Trophoblast cell (in vitro differentiated cells and primary cell): ENCODE measurements at regions not wholly inside any gene's neighbourhood (a gene's known extent, or its start where the extent isn't known, plus 50 kb on each side); places are given as distances from the start of the nearest gene placed in this dataset.

Experiments
- DNase-seq, 2 donors: peaks; one replicate each; pipeline ENCODE4 v3.0.0-alpha.2; 2016
- H2AFZ ChIP-seq: 2 replicates; pipeline ENCODE4 v1.6.1; 2013; ENCODE audit warnings: low read length, moderate library complexity, mild to moderate bottlenecking; ENCODE audit not compliant: insufficient read depth, poor library complexity
- H2AK5ac ChIP-seq: 2 replicates; pipeline ENCODE4 v1.6.1; 2013; ENCODE audit warnings: mild to moderate bottlenecking, low read length
- H2BK120ac ChIP-seq: 2 replicates; pipeline ENCODE4 v1.6.1; 2013; ENCODE audit warnings: low read length, mild to moderate bottlenecking, moderate library complexity; ENCODE audit not compliant: insufficient read depth, poor library complexity
- H2BK12ac ChIP-seq: 2 replicates; pipeline ENCODE4 v1.6.1; 2013; ENCODE audit warnings: mild to moderate bottlenecking, low read length, moderate library complexity
- H2BK5ac ChIP-seq: 2 replicates; pipeline ENCODE4 v1.6.1; 2013; ENCODE audit warnings: low read length, low read depth, moderate library complexity, mild to moderate bottlenecking; ENCODE audit not compliant: poor library complexity
- H3K14ac ChIP-seq: 2 replicates; pipeline ENCODE4 v1.6.1; 2013; ENCODE audit warnings: mild to moderate bottlenecking, low read length
- H3K18ac ChIP-seq: 2 replicates; pipeline ENCODE4 v1.6.1; 2013; ENCODE audit warnings: mild to moderate bottlenecking, low read length
- H3K23ac ChIP-seq: 2 replicates; pipeline ENCODE4 v1.6.1; 2013; ENCODE audit warnings: low read length
- H3K27ac ChIP-seq: 2 replicates; pipeline ENCODE4 v1.5.1; 2013; ENCODE audit warnings: low read depth, mild to moderate bottlenecking, inconsistent platforms, low read length, moderate library complexity
- H3K27me3 ChIP-seq: 2 replicates; pipeline ENCODE4 v1.6.1; 2013; ENCODE audit warnings: inconsistent platforms, mild to moderate bottlenecking, low read length, moderate library complexity; ENCODE audit not compliant: insufficient read depth
- H3K36me3 ChIP-seq, 2 experiments: 1 replicate in 1 of 2; 2 replicates in 1 of 2; pipeline ENCODE4 v1.6.1; 2013; ENCODE audit warnings: low read length in 2 of 2, mild to moderate bottlenecking in 2 of 2, moderate library complexity in 1 of 2; ENCODE audit not compliant: insufficient read depth in 2 of 2, control insufficient read depth in 1 of 2
- H3K4ac ChIP-seq: 2 replicates; pipeline ENCODE4 v1.6.1; 2013; ENCODE audit warnings: low read depth, mild to moderate bottlenecking, low read length, moderate library complexity
- H3K4me1 ChIP-seq, 2 experiments: 1 replicate in 1 of 2; 2 replicates in 1 of 2; pipeline ENCODE4 v1.6.1; 2013; ENCODE audit warnings: low read length in 2 of 2, mild to moderate bottlenecking in 2 of 2, moderate library complexity in 1 of 2; ENCODE audit not compliant: insufficient read depth in 2 of 2, control insufficient read depth in 1 of 2
- H3K4me2 ChIP-seq: 2 replicates; pipeline ENCODE4 v1.6.1; 2013; ENCODE audit warnings: inconsistent platforms, mild to moderate bottlenecking, low read length, moderate library complexity
- H3K4me3 ChIP-seq: 2 replicates; pipeline ENCODE4 v1.5.1; 2013; ENCODE audit warnings: mild to moderate bottlenecking, low read depth, low read length, inconsistent platforms
- H3K79me1 ChIP-seq: one replicate; pipeline ENCODE4 v1.6.1; 2013; ENCODE audit warnings: low read length
- H3K79me2 ChIP-seq: 2 replicates; pipeline ENCODE4 v1.6.1; 2013; ENCODE audit warnings: low read length, mild to moderate bottlenecking; ENCODE audit not compliant: control insufficient read depth, insufficient read depth, poor library complexity
- H3K9ac ChIP-seq: 2 replicates; pipeline ENCODE4 v1.6.1; 2013; ENCODE audit warnings: mild to moderate bottlenecking, low read length
- H3K9me3 ChIP-seq: 2 replicates; pipeline ENCODE4 v1.6.1; 2013; ENCODE audit warnings: low read depth, mild to moderate bottlenecking, control low read depth, inconsistent platforms, low read length; ENCODE audit not compliant: insufficient read depth
- H4K12ac ChIP-seq: 2 replicates; pipeline ENCODE4 v1.6.1; 2013; ENCODE audit warnings: low read depth, mild to moderate bottlenecking, low read length, moderate library complexity
- H4K8ac ChIP-seq: 2 replicates; pipeline ENCODE4 v1.6.1; 2013; ENCODE audit warnings: low read depth, mild to moderate bottlenecking, low read length, moderate library complexity
- H4K91ac ChIP-seq: one replicate; pipeline ENCODE4 v1.6.1; 2013; ENCODE audit warnings: low read depth, mild to moderate bottlenecking, low read length, moderate library complexity
- WGBS: extraction: QIAGEN DNeasy Blood & Tissue Kit; methylation state at CpG from one replicate; pipeline ENCODE4 v1.1.7; 2013; ENCODE audit warnings: missing lambda C conversion rate; ENCODE audit not compliant: insufficient read length, insufficient coverage; ENCODE audit errors: extremely low coverage; 5-methylcytosine and 5-hydroxymethylcytosine counted together

- Histone ChIP-seq H4K12ac (no peak overlapping the region), H4K91ac (no peak overlapping the region), H3K4ac (no peak overlapping the region), H3K9me3 (no peaks in the 10 kb centered on the region), H3K36me3 (no peaks in the 10 kb centered on the region), H3K4me2 (no peak overlapping the region), H2AFZ (no peak overlapping the region), H2BK5ac (no peak overlapping the region), H3K79me2 (no peaks in the 10 kb centered on the region), H3K4me3 (no peak overlapping the region), H3K27ac (no peak overlapping the region), H4K8ac (no peak overlapping the region), H3K4me1 (no peaks in the 10 kb centered on the region), H3K18ac (no peak overlapping the region), H3K79me1 (no peaks in the 10 kb centered on the region), H3K27me3 (no peaks in the 10 kb centered on the region), H2AK5ac (no peak overlapping the region), H2BK120ac (no peak overlapping the region), H2BK12ac (no peak overlapping the region), H3K9ac (no peak overlapping the region), H3K14ac (no peak overlapping the region), H3K23ac (no peak overlapping the region)
- WGBS: no CpG with 5 or more reads among the region's 2 CpGs
- DNase-seq: no peak
These were observed 80.7 kb upstream of the MPPED2 start for GRCh38 chr11:30666817-30667216.

GRCh38 chr11:30665067-30665466 is 78.9 kb upstream of the MPPED2 start:
- no peaks in the 10 kb centered on the region for H3K79me2 ChIP-seq
- no peak overlapping the region for H2BK5ac ChIP-seq
- no peak overlapping the region for H3K14ac ChIP-seq
- H4K12ac ChIP-seq: no peak overlapping the region
- DNase-seq: no peak
- no peak overlapping the region for H3K18ac ChIP-seq
- no peak overlapping the region for H3K4me3 ChIP-seq
- H3K9me3 ChIP-seq: no peaks in the 10 kb centered on the region
- no peak overlapping the region for H3K4me2 ChIP-seq
- H3K27ac ChIP-seq: no peak overlapping the region
- H3K4me1 ChIP-seq: no peaks in the 10 kb centered on the region
- H3K23ac ChIP-seq: no peak overlapping the region
- no peaks in the 10 kb centered on the region for H3K36me3 ChIP-seq
- H3K9ac ChIP-seq: no peak overlapping the region
- H2BK12ac ChIP-seq: no peak overlapping the region
- H2BK120ac ChIP-seq: no peak overlapping the region
- no peak overlapping the region for H2AFZ ChIP-seq
- no CpG with 5 or more reads among the region's 5 CpGs for WGBS
- no peaks in the 10 kb centered on the region for H3K27me3 ChIP-seq
- H2AK5ac ChIP-seq: no peak overlapping the region
- H4K8ac ChIP-seq: no peak overlapping the region
- H4K91ac ChIP-seq: no peak overlapping the region
- H3K4ac ChIP-seq: no peak overlapping the region
- no peaks in the 10 kb centered on the region for H3K79me1 ChIP-seq

- Histone ChIP-seq H3K79me1 (no peaks in the 10 kb centered on the region), H2BK12ac (no peak overlapping the region), H3K9me3 (no peaks in the 10 kb centered on the region), H3K14ac (no peak overlapping the region), H4K91ac (no peak overlapping the region), H3K27me3 (no peaks in the 10 kb centered on the region), H2BK5ac (no peak overlapping the region), H4K8ac (no peak overlapping the region), H2AFZ (no peak overlapping the region), H2BK120ac (no peak overlapping the region), H3K4me3 (no peak overlapping the region), H3K4me1 (no peaks in the 10 kb centered on the region), H3K36me3 (no peaks in the 10 kb centered on the region), H2AK5ac (no peak overlapping the region), H3K4me2 (no peak overlapping the region), H3K18ac (no peak overlapping the region), H3K27ac (no peak overlapping the region), H3K79me2 (no peaks in the 10 kb centered on the region), H4K12ac (no peak overlapping the region), H3K23ac (no peak overlapping the region), H3K9ac (no peak overlapping the region), H3K4ac (no peak overlapping the region)
- WGBS: no CpG with 5 or more reads among the region's 1 CpG
- no peak for DNase-seq
These were observed 67.5 kb upstream of the MPPED2 start for GRCh38 chr11:30653606-30654005.

GRCh38 chr11:30652801-30653200 is 66.6 kb upstream of the MPPED2 start:
- WGBS: no CpG with 5 or more reads among the region's 2 CpGs
- H3K14ac ChIP-seq: no peak overlapping the region

More at GRCh38 chr11:30652801-30653200, 66.6 kb upstream of the MPPED2 start:
- Histone ChIP-seq H3K79me1 (no peaks in the 10 kb centered on the region), H3K27me3 (no peaks in the 10 kb centered on the region), H3K27ac (no peak overlapping the region), H3K18ac (no peak overlapping the region), H3K9ac (no peak overlapping the region), H3K4me2 (no peak overlapping the region), H2BK5ac (no peak overlapping the region), H4K12ac (no peak overlapping the region), H3K79me2 (no peaks in the 10 kb centered on the region), H2AK5ac (no peak overlapping the region), H3K4ac (no peak overlapping the region), H3K23ac (no peak overlapping the region), H4K91ac (no peak overlapping the region), H2BK120ac (no peak overlapping the region), H3K4me1 (no peaks in the 10 kb centered on the region), H3K36me3 (no peaks in the 10 kb centered on the region), H3K4me3 (no peak overlapping the region), H2BK12ac (no peak overlapping the region), H4K8ac (no peak overlapping the region), H3K9me3 (no peaks in the 10 kb centered on the region), H2AFZ (no peak overlapping the region)
- DNase-seq: no peak
